ENCODE measurements at regions not wholly inside any gene's neighbourhood (a gene's known extent, or its start where the extent isn't known, plus 50 kb on each side); places are given as distances from the start of the nearest gene placed in this dataset.

DNA sequence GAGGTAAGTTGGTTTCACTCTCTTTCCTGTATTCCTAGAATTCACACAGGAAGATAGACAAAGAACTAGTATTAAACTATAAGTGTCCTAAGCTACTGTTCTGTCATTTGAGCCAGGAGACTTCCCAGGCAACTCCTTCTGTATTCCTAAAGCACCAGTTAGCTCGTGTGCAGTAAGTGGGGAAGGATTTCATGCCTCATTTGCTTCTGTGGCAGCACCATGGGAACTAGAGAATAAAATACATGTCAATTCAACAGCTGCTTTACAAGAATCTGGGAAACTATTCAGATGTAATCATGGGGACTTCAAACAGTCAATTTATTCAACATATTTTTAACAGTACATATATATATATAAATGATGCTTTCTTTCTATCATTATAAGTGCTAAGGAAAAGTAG, 762.3 kb downstream of the PRELID2 start:
- TF ChIP-seq, protein P1, sequence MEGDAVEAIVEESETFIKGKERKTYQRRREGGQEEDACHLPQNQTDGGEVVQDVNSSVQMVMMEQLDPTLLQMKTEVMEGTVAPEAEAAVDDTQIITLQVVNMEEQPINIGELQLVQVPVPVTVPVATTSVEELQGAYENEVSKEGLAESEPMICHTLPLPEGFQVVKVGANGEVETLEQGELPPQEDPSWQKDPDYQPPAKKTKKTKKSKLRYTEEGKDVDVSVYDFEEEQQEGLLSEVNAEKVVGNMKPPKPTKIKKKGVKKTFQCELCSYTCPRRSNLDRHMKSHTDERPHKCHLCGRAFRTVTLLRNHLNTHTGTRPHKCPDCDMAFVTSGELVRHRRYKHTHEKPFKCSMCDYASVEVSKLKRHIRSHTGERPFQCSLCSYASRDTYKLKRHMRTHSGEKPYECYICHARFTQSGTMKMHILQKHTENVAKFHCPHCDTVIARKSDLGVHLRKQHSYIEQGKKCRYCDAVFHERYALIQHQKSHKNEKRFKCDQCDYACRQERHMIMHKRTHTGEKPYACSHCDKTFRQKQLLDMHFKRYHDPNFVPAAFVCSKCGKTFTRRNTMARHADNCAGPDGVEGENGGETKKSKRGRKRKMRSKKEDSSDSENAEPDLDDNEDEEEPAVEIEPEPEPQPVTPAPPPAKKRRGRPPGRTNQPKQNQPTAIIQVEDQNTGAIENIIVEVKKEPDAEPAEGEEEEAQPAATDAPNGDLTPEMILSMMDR (conservative IDR thresholded peaks at IDR 0.05), result no peak
- no peak for TF ChIP-seq EZH2 (IDR thresholded peaks at IDR 0.05; ENCODE audit: low read depth)
